Left hindlimb (tissue), 1 donor: ENCODE measurements at regions not wholly inside any gene's neighbourhood (a gene's known extent, or its start where the extent isn't known, plus 50 kb on each side); places are given as distances from the start of the nearest gene placed in this dataset.
"Not testable (repeated sequence)": the region's sequence is repeated elsewhere in the genome, so short reads cannot be mapped to it uniquely, and the experiment has no call there.

ENCODE experiments used
- DNase-seq: peaks from one replicate; pipeline ENCODE4 v3.0.0-alpha.2; 2018

- no peak for DNase-seq
Measured at GRCh38 chr12:87230441-87230840, 798.8 kb downstream of the C12orf50 start.

- no peak for DNase-seq
Measured at GRCh38 chr12:87227162-87227561, 802.0 kb downstream of the C12orf50 start.

- DNase-seq, result no peak
Measured at GRCh38 chr12:87217491-87217890, 811.7 kb downstream of the C12orf50 start.

GRCh38 chr12:87216436-87216835 is 812.8 kb downstream of the C12orf50 start:
- no peak for DNase-seq

GRCh38 chr12:87202189-87202588 is 827.0 kb downstream of the C12orf50 start:
- no peak for DNase-seq

- DNase-seq, result no peak
Measured at GRCh38 chr12:87201598-87201997, 827.6 kb downstream of the C12orf50 start.

GRCh38 chr12:87200289-87200979 is 828.8 kb downstream of the C12orf50 start:
- no peak for DNase-seq

- DNase-seq, result no peak
Measured at GRCh38 chr12:87198181-87198580, 831.0 kb downstream of the C12orf50 start.

- DNase-seq, result no peak
Measured at GRCh38 chr12:87196321-87196720, 832.9 kb downstream of the C12orf50 start.

- DNase-seq, result not testable (repeated sequence)
Measured at GRCh38 chr12:87194389-87194788, 834.8 kb downstream of the C12orf50 start.

GRCh38 chr12:87185367-87185766 is 843.8 kb downstream of the C12orf50 start:
- no peak for DNase-seq

GRCh38 chr12:87182696-87183233 is 846.4 kb downstream of the C12orf50 start:
- DNase-seq, result no peak

- no peak for DNase-seq
Measured at GRCh38 chr12:87171356-87171755, 857.8 kb downstream of the C12orf50 start.

- no peak for DNase-seq
Measured at GRCh38 chr12:87169010-87169409, 860.2 kb downstream of the C12orf50 start.

- DNase-seq, result no peak
Measured at GRCh38 chr12:87165733-87166375, 863.3 kb downstream of the C12orf50 start.

GRCh38 chr12:87163122-87163521 is 866.1 kb downstream of the C12orf50 start:
- DNase-seq, result no peak

- no peak for DNase-seq
Measured at GRCh38 chr12:87160848-87161601, 868.2 kb downstream of the C12orf50 start.

GRCh38 chr12:87157791-87158190 is 871.4 kb downstream of the C12orf50 start:
- no peak for DNase-seq

GRCh38 chr12:87155621-87156020 is 873.6 kb downstream of the C12orf50 start:
- no peak for DNase-seq

GRCh38 chr12:87152841-87153528 is 876.2 kb downstream of the C12orf50 start:
- no peak for DNase-seq

GRCh38 chr12:87152075-87152474 is 877.1 kb downstream of the C12orf50 start:
- no peak for DNase-seq

GRCh38 chr12:87150969-87151662 is 878.1 kb downstream of the C12orf50 start:
- DNase-seq, result no peak
